ENCODE measurements at regions not wholly inside any gene's neighbourhood (a gene's known extent, or its start where the extent isn't known, plus 50 kb on each side); places are given as distances from the start of the nearest gene placed in this dataset.

DNA sequence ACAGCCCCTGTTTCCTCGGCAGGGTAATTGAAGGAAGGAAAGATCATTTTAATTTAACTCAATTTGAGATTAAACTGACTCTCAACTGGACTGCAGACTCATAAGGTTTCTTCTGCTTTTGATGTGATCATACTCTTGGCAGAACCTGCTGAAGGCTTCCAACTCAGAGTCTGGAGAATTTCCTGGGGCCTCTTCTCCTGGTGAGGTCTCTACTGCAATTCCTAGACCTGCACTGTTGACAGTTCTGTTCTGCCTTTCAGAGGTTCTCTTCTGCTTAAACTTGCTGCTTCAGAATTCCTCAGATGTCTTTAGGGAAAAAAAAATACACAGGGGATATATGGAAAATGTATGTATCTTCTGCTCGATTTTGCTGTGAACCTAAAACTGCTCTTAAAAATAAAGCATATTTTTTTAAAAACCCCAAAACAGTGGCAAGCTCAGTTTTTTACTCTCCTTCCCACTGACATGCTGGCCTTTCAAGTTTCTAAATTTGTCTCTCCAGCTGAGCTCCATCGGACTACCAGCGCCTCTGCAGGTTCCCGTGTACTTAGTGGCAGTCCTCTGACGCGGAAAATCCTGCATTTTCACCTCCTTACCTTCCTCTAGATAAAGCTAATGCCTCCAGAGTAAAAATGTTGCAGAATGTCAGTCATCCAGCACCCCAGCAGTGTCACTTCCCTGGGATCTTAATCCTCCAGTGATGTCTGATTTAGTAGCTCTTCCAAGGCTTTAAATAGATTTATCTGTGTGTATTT is 733.5 kb upstream of the SGCG start:
- TF ChIP-seq POLR2AphosphoS5 (IDR thresholded peaks at IDR 0.05; ENCODE audit: low read depth, low read length): no peak
- no peak for TF ChIP-seq FOXP2 (optimal IDR thresholded peaks at IDR 0.05; ENCODE audit: borderline replicate concordance, extremely low read depth, extremely low read length, insufficient read depth)
- no peak for TF ChIP-seq SIN3A (IDR thresholded peaks at IDR 0.05; ENCODE audit: borderline replicate concordance, insufficient read depth, low read length)
- TF ChIP-seq, protein P1, sequence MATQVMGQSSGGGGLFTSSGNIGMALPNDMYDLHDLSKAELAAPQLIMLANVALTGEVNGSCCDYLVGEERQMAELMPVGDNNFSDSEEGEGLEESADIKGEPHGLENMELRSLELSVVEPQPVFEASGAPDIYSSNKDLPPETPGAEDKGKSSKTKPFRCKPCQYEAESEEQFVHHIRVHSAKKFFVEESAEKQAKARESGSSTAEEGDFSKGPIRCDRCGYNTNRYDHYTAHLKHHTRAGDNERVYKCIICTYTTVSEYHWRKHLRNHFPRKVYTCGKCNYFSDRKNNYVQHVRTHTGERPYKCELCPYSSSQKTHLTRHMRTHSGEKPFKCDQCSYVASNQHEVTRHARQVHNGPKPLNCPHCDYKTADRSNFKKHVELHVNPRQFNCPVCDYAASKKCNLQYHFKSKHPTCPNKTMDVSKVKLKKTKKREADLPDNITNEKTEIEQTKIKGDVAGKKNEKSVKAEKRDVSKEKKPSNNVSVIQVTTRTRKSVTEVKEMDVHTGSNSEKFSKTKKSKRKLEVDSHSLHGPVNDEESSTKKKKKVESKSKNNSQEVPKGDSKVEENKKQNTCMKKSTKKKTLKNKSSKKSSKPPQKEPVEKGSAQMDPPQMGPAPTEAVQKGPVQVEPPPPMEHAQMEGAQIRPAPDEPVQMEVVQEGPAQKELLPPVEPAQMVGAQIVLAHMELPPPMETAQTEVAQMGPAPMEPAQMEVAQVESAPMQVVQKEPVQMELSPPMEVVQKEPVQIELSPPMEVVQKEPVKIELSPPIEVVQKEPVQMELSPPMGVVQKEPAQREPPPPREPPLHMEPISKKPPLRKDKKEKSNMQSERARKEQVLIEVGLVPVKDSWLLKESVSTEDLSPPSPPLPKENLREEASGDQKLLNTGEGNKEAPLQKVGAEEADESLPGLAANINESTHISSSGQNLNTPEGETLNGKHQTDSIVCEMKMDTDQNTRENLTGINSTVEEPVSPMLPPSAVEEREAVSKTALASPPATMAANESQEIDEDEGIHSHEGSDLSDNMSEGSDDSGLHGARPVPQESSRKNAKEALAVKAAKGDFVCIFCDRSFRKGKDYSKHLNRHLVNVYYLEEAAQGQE (IDR thresholded peaks at IDR 0.05; ENCODE audit: insufficient read depth in 1 of 2, low read depth in 2 of 2, low read length in 2 of 2): no peak
- TF ChIP-seq TAF1 (IDR thresholded peaks at IDR 0.05; ENCODE audit: borderline replicate concordance, insufficient read depth, low read length): no peak

DNA sequence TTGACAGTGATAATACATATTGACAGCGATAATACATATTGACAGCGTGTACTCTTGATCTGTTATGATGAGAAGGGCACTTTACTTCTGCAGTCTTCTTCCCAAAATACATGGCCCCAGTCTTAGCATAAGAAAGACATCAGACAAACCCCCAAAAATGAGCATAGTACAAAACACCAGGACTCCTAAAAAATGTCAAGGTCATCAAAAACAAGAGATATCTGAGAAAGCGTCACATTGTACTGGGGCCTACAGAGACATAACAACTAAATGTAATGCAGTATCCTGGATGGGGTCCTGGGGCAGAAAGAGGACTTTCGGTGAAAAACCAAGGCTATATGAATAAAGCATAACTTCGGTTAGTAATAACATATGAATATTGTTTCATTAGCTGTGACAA is 731.5 kb upstream of the SGCG start:
- no peak for TF ChIP-seq FOXP2 (optimal IDR thresholded peaks at IDR 0.05; ENCODE audit: borderline replicate concordance, extremely low read depth, extremely low read length, insufficient read depth)

DNA sequence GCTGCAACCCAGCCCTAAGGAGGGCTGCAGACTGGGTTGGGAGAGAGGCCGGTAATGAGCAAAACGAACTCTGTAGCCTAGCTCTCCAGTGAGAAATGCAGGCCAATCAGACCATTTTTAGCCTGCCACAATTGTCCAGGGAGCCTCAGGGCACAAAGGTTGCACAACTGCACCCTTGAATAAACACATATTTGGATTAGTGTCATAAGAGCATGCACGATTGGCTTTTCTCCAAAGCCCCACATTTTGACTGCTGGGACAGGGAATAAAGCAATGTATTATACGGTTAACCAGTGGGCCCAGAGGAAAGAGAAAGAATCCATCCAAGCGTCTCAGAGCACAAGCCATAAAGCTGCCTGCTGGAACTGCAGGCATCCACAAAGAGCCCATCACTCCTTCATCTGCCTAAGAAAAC is 729.4 kb upstream of the SGCG start:
- no peak for TF ChIP-seq TAF1 (IDR thresholded peaks at IDR 0.05; ENCODE audit: borderline replicate concordance, insufficient read depth, low read length)
- TF ChIP-seq, protein P1 (IDR thresholded peaks at IDR 0.05; ENCODE audit: insufficient read depth in 1 of 2, low read depth in 2 of 2, low read length in 2 of 2): no peak; a peak in 1 of 4 replicates
- TF ChIP-seq SIN3A (IDR thresholded peaks at IDR 0.05; ENCODE audit: borderline replicate concordance, insufficient read depth, low read length): no peak
- TF ChIP-seq POLR2AphosphoS5 (IDR thresholded peaks at IDR 0.05; ENCODE audit: low read depth, low read length): no peak
- TF ChIP-seq FOXP2 (optimal IDR thresholded peaks at IDR 0.05; ENCODE audit: borderline replicate concordance, extremely low read depth, extremely low read length, insufficient read depth): no peak

DNA sequence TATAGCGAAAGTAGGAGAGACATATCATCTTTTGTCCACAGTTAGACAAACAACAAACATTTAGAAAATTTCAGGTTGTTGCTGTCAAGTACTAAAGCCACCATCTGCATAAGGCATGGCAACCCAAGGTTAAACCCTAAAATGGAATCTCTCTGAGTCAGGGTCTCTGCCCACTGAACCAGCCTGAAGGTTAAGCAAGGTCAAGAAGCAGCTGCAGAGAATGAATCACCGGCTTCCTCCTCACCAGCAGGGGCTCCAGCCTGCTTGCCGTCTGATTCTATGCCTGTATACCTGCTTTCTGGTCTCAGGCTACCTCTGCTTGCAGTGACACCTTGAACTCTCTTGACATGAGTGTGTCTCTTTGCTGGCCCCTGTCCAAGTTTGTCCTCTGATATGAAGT is 726.2 kb upstream of the SGCG start:
- TF ChIP-seq SIN3A (IDR thresholded peaks at IDR 0.05; ENCODE audit: borderline replicate concordance, insufficient read depth, low read length): no peak
- TF ChIP-seq, protein P1 (IDR thresholded peaks at IDR 0.05; ENCODE audit: insufficient read depth in 1 of 2, low read depth in 2 of 2, low read length in 2 of 2): no peak
- no peak for TF ChIP-seq POLR2AphosphoS5 (IDR thresholded peaks at IDR 0.05; ENCODE audit: low read depth, low read length)
- no peak for TF ChIP-seq TAF1 (IDR thresholded peaks at IDR 0.05; ENCODE audit: borderline replicate concordance, insufficient read depth, low read length)
- TF ChIP-seq FOXP2 (optimal IDR thresholded peaks at IDR 0.05; ENCODE audit: borderline replicate concordance, extremely low read depth, extremely low read length, insufficient read depth): no peak

DNA sequence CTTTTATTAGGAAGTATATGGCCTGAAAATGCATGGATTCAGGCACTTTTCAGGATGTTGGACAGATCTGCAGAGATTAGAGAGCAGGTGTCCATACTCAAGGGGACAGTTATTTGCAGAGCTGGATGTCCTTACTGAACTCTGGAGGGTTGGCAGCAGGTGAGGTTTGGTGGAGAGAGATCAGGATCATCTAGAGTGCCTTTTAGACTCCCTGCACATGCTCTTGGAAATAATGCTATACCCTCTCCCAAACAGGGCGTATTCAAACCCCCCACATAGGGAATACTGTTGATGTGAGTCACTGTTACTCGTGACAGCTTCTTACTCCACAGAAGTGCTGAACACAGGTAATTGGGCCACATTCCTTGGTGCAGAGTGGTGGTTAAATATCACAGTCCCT is 725.7 kb upstream of the SGCG start:
- TF ChIP-seq FOXP2 (optimal IDR thresholded peaks at IDR 0.05; ENCODE audit: borderline replicate concordance, extremely low read depth, extremely low read length, insufficient read depth): no peak
- TF ChIP-seq, protein P1 (IDR thresholded peaks at IDR 0.05; ENCODE audit: insufficient read depth in 1 of 2, low read depth in 2 of 2, low read length in 2 of 2): no peak
- TF ChIP-seq POLR2AphosphoS5 (IDR thresholded peaks at IDR 0.05; ENCODE audit: low read depth, low read length): no peak
- TF ChIP-seq SIN3A (IDR thresholded peaks at IDR 0.05; ENCODE audit: borderline replicate concordance, insufficient read depth, low read length): no peak
- no peak for TF ChIP-seq TAF1 (IDR thresholded peaks at IDR 0.05; ENCODE audit: borderline replicate concordance, insufficient read depth, low read length)
